ENCODE measurements at regions not wholly inside any gene's neighbourhood (a gene's known extent, or its start where the extent isn't known, plus 50 kb on each side); places are given as distances from the start of the nearest gene placed in this dataset.
"Not testable (repeated sequence)": the region's sequence is repeated elsewhere in the genome, so short reads cannot be mapped to it uniquely, and the experiment has no call there.

DNA sequence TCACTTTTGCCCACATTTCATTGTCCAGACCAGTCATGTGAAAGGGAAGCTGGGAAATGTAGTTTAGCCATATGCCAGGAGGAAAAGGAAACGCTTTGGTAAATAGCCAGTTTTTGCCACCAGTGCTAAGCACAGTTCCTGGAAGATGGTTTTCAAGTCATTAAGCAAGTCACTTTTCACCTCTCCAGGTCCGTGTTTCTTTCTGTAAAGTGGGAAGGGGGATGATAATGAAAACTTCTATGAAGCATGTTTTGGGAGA lies 96.6 kb upstream of the TPTE start:
- TF ChIP-seq, protein P1, sequence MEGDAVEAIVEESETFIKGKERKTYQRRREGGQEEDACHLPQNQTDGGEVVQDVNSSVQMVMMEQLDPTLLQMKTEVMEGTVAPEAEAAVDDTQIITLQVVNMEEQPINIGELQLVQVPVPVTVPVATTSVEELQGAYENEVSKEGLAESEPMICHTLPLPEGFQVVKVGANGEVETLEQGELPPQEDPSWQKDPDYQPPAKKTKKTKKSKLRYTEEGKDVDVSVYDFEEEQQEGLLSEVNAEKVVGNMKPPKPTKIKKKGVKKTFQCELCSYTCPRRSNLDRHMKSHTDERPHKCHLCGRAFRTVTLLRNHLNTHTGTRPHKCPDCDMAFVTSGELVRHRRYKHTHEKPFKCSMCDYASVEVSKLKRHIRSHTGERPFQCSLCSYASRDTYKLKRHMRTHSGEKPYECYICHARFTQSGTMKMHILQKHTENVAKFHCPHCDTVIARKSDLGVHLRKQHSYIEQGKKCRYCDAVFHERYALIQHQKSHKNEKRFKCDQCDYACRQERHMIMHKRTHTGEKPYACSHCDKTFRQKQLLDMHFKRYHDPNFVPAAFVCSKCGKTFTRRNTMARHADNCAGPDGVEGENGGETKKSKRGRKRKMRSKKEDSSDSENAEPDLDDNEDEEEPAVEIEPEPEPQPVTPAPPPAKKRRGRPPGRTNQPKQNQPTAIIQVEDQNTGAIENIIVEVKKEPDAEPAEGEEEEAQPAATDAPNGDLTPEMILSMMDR (IDR thresholded peaks at IDR 0.05; ENCODE audit: poor library complexity): not testable (repeated sequence)
- not testable (repeated sequence) for TF ChIP-seq EZH2phosphoT487 (IDR thresholded peaks at IDR 0.05; ENCODE audit: low read depth, severe bottlenecking, unreplicated experiment); EZH2 (IDR thresholded peaks at IDR 0.05; ENCODE audit: borderline replicate concordance)

Data from hepatocyte (in vitro differentiated cells).